Stomach (tissue), 8 donors: ENCODE measurements at regions not wholly inside any gene's neighbourhood (a gene's known extent, or its start where the extent isn't known, plus 50 kb on each side); places are given as distances from the start of the nearest gene placed in this dataset.

ENCODE experiments used
- DNase-seq, 2 donors: peaks; one replicate each; pipeline versions ENCODE4 v3.0.0 to v3.0.0-alpha.2; 2013 to 2019
- H3K27ac ChIP-seq, 5 donors: fragments of 200-600 bp in 4 of 5; sonication (generic) in 4 of 5; one replicate each; pipeline ENCODE4 v1.5.1; 2013 to 2019; ENCODE audit warnings: mild to moderate bottlenecking in 1 of 5, moderate library complexity in 1 of 5
- H3K27me3 ChIP-seq, 3 donors: fragments of 200-600 bp; sonication (generic); one replicate each; pipeline ENCODE4 v1.5.1; 2017 to 2019; ENCODE audit warnings: mixed run types in 1 of 3
- H3K36me3 ChIP-seq, 4 donors: fragments of 200-600 bp; sonication (generic); 1 replicate in 3 of 4; 2 replicates in 1 of 4; pipeline ENCODE4 v1.5.1; 2016 to 2019
- H3K4me1 ChIP-seq, 4 donors: fragments of 200-600 bp; sonication (generic); one replicate each; pipeline ENCODE4 v1.5.1; 2016 to 2019
- H3K4me3 ChIP-seq, 4 donors: fragments of 200-600 bp; sonication (generic) in 3 of 4; one replicate each; pipeline ENCODE4 v1.5.1; 2016 to 2019; ENCODE audit warnings: mild to moderate bottlenecking in 1 of 4
- H3K9me3 ChIP-seq, 4 donors: fragments of 200-600 bp; sonication (generic); one replicate each; pipeline ENCODE4 v1.5.1; 2016 to 2019
- CTCF ChIP-seq, 7 experiments: fragments of 450-650 bp in 4 of 7; fragments of 200-600 bp in 3 of 7; sonication (generic) in 3 of 7; IDR thresholded peaks; one replicate each; pipeline ENCODE4 v1.5.1; 2016 to 2019; ENCODE audit warnings: antibody characterized with exemption in 7 of 7, control low read depth in 2 of 7, mild to moderate bottlenecking in 1 of 7
- EP300 ChIP-seq: sonication (generic); formaldehyde crosslinking; IDR thresholded peaks from one replicate; pipeline ENCODE4 v1.6.1; 2017; ENCODE audit warnings: antibody characterized with exemption
- POLR2A ChIP-seq, 4 donors: fragments of 450-650 bp; IDR thresholded peaks; one replicate each; pipeline ENCODE4 v1.6.1; 2016; ENCODE audit warnings: antibody characterized with exemption in 4 of 4, control low read depth in 2 of 4, mild to moderate bottlenecking in 1 of 4, moderate library complexity in 1 of 4
- POLR2AphosphoS5 ChIP-seq, 3 donors: sonication (generic); formaldehyde crosslinking; IDR thresholded peaks; one replicate each; pipeline ENCODE4 v1.6.1; 2016; ENCODE audit warnings: antibody characterized with exemption in 3 of 3
- WGBS, 5 donors: extraction: QIAGEN DNeasy Blood & Tissue Kit in 3 of 5; methylation state at CpG; one replicate each; pipeline versions ENCODE4 v1.1.5 to v1.1.7; 2013 to 2018; 5-methylcytosine and 5-hydroxymethylcytosine counted together
- intact Hi-C: fragments of 100-400 bp; cut with DNase I; formaldehyde crosslinking; loops from one replicate; pipeline ENCODE4 v1.15.1; 2023; ENCODE audit warnings: low total_unique reads
- donor health status: healthy with polysubstance abuse.
- donor health status: Bipolar disorder and iron deficiency.
- donor health status: healthy.

- TF ChIP-seq POLR2AphosphoS5 (IDR thresholded peaks at IDR 0.05) (no peak), POLR2A (IDR thresholded peaks at IDR 0.05) (no peak), EP300 (no peak), CTCF (IDR thresholded peaks at IDR 0.05) (no peak)
- no peak overlapping the region for H3K27ac ChIP-seq
- DNase-seq: no peak
- 84 to 90% (median 87%) methylated on average over 13 of the region's 13 CpGs for WGBS, 5 donors
- H3K4me3 ChIP-seq: no peak overlapping the region
- no peaks in the 10 kb centered on the region for H3K9me3 ChIP-seq
- H3K27me3 ChIP-seq: no peaks in the 10 kb centered on the region
- no peaks in the 10 kb centered on the region for H3K4me1 ChIP-seq
- intact Hi-C loops: no loop called here
- H3K36me3 ChIP-seq: no peaks in the 10 kb centered on the region
Observed at GRCh38 chr9:86765746-86766430, 181.4 kb downstream of the GAS1 start.

GRCh38 chr9:86764671-86765343 is 182.5 kb downstream of the GAS1 start:
- Histone ChIP-seq H3K4me1 (no peaks in the 10 kb centered on the region), H3K9me3 (no peaks in the 10 kb centered on the region), H3K4me3 (no peak overlapping the region), H3K27me3 (no peaks in the 10 kb centered on the region), H3K36me3 (no peaks in the 10 kb centered on the region), H3K27ac (no peak overlapping the region)
- 83 to 97% (median 93%) methylated on average over 13 of the region's 13 CpGs for WGBS, 5 donors
- no peak for TF ChIP-seq POLR2A (IDR thresholded peaks at IDR 0.05)
- TF ChIP-seq CTCF (IDR thresholded peaks at IDR 0.05): no peak
- TF ChIP-seq EP300: no peak
- TF ChIP-seq POLR2AphosphoS5 (IDR thresholded peaks at IDR 0.05): no peak
- DNase-seq: peak in 1 of 2 donors; percentile 38
- intact Hi-C loops: no loop called here

- Histone ChIP-seq H3K9me3 (no peaks in the 10 kb centered on the region), H3K36me3 (no peaks in the 10 kb centered on the region), H3K27me3 (no peaks in the 10 kb centered on the region), H3K4me1 (no peaks in the 10 kb centered on the region), H3K27ac (no peak overlapping the region), H3K4me3 (no peak overlapping the region)
- intact Hi-C loops: no loop called here
- no peak for DNase-seq
- no peak for TF ChIP-seq POLR2A (IDR thresholded peaks at IDR 0.05)
- 87 to 92% (median 89%) methylated on average over 11 of the region's 11 CpGs for WGBS, 5 donors
Observed at GRCh38 chr9:86764221-86764624, 183.1 kb downstream of the GAS1 start.

GRCh38 chr9:86763791-86764190 is 183.5 kb downstream of the GAS1 start:
- Histone ChIP-seq H3K4me3 (no peak overlapping the region), H3K4me1 (no peaks in the 10 kb centered on the region), H3K9me3 (no peaks in the 10 kb centered on the region), H3K36me3 (no peaks in the 10 kb centered on the region), H3K27ac (no peak overlapping the region), H3K27me3 (no peaks in the 10 kb centered on the region)
- no peak for DNase-seq
- TF ChIP-seq POLR2A (IDR thresholded peaks at IDR 0.05): no peak
- TF ChIP-seq EP300: no peak
- no peak for TF ChIP-seq CTCF (IDR thresholded peaks at IDR 0.05)
- intact Hi-C loops: no loop called here
- WGBS, 5 donors: 85 to 95% (median 88%) methylated on average over 2 of the region's 2 CpGs

- TF ChIP-seq POLR2AphosphoS5 (IDR thresholded peaks at IDR 0.05) (no peak), EP300 (no peak), POLR2A (IDR thresholded peaks at IDR 0.05) (no peak), CTCF (IDR thresholded peaks at IDR 0.05) (no peak)
- H3K36me3 ChIP-seq: no peaks in the 10 kb centered on the region
- no peak for DNase-seq
- intact Hi-C loops: no loop called here
- no peaks in the 10 kb centered on the region for H3K27me3 ChIP-seq
- H3K4me1 ChIP-seq: peaks cover 0 to 8% (median 0%) of the 10 kb centered on the region in 4 donors
- 87 to 100% (median 97%) methylated on average over 1 of the region's 1 CpG for WGBS, 5 donors
- H3K4me3 ChIP-seq: no peak overlapping the region
- no peaks in the 10 kb centered on the region for H3K9me3 ChIP-seq
- no peak overlapping the region for H3K27ac ChIP-seq
Observed at GRCh38 chr9:86757382-86757720, 190.0 kb downstream of the GAS1 start.
